Retina (tissue), 1 donor: ENCODE measurements at regions not wholly inside any gene's neighbourhood (a gene's known extent, or its start where the extent isn't known, plus 50 kb on each side); places are given as distances from the start of the nearest gene placed in this dataset.

Experiments used
- DNase-seq: peaks from one replicate; pipeline ENCODE4 v3.0.0-alpha.2; 2016

GRCh38 chr16:74169687-74170376 lies 126.8 kb upstream of the PSMD7 start:
- no peak for DNase-seq

GRCh38 chr16:74169066-74169465 lies 127.5 kb upstream of the PSMD7 start:
- DNase-seq: no peak

- no peak for DNase-seq
Observed at GRCh38 chr16:74168445-74168844, 128.2 kb upstream of the PSMD7 start.

- DNase-seq: no peak
Observed at GRCh38 chr16:74166456-74166855, 130.2 kb upstream of the PSMD7 start.

GRCh38 chr16:74165566-74166080 lies 131.0 kb upstream of the PSMD7 start:
- DNase-seq: no peak

GRCh38 chr16:74160759-74161158 lies 135.9 kb upstream of the PSMD7 start:
- no peak for DNase-seq

GRCh38 chr16:74153773-74154172 lies 142.8 kb upstream of the PSMD7 start:
- no peak for DNase-seq

- DNase-seq: no peak
Observed at GRCh38 chr16:74146643-74147042, 150.0 kb upstream of the PSMD7 start.

GRCh38 chr16:74143171-74143570 lies 153.4 kb upstream of the PSMD7 start:
- no peak for DNase-seq

- no peak for DNase-seq
Observed at GRCh38 chr16:74141015-74141414, 155.6 kb upstream of the PSMD7 start.

GRCh38 chr16:74140557-74140956 lies 156.1 kb upstream of the PSMD7 start:
- DNase-seq: no peak

- no peak for DNase-seq
Observed at GRCh38 chr16:74123826-74124225, 172.8 kb upstream of the PSMD7 start.

GRCh38 chr16:74123195-74123594 lies 173.4 kb upstream of the PSMD7 start:
- DNase-seq: no peak

GRCh38 chr16:74117798-74118197 lies 178.8 kb upstream of the PSMD7 start:
- no peak for DNase-seq

GRCh38 chr16:74113545-74113944 lies 183.1 kb upstream of the PSMD7 start:
- no peak for DNase-seq

GRCh38 chr16:74111456-74111982 lies 185.1 kb upstream of the PSMD7 start:
- no peak for DNase-seq

GRCh38 chr16:74107795-74108610 lies 188.6 kb upstream of the PSMD7 start:
- no peak for DNase-seq

GRCh38 chr16:74104022-74104421 lies 192.6 kb upstream of the PSMD7 start:
- no peak for DNase-seq

- no peak for DNase-seq
Observed at GRCh38 chr16:74101379-74102137, 195.1 kb upstream of the PSMD7 start.

- DNase-seq: peak; percentile 40
Observed at GRCh38 chr16:74100395-74101326, 196.0 kb upstream of the PSMD7 start.

- DNase-seq: no peak
Observed at GRCh38 chr16:74099530-74099929, 197.1 kb upstream of the PSMD7 start.

- no peak for DNase-seq
Observed at GRCh38 chr16:74094962-74095361, 201.7 kb upstream of the PSMD7 start.
